ENCODE measurements at regions not wholly inside any gene's neighbourhood (a gene's known extent, or its start where the extent isn't known, plus 50 kb on each side); places are given as distances from the start of the nearest gene placed in this dataset.

DNA sequence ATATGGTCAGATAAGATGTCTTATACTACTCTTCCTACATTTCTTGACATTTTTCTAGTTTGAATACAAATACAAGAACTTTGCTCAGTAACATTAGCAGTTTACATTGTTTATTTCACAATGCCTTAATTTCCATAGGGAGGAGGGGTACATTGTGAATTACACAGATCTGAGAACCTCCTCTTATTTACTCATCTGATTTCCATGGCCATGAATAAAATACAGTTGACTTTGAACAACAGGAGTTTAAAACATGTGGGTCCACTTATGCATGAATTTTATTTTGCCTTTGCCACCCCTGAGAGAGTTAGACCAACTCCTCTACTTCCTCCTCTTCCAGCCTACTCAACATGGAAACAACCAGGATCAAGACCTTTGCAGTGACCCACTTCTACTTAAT lies 67.7 kb downstream of the MGST1 start:
- no peak for DNase-seq

DNA sequence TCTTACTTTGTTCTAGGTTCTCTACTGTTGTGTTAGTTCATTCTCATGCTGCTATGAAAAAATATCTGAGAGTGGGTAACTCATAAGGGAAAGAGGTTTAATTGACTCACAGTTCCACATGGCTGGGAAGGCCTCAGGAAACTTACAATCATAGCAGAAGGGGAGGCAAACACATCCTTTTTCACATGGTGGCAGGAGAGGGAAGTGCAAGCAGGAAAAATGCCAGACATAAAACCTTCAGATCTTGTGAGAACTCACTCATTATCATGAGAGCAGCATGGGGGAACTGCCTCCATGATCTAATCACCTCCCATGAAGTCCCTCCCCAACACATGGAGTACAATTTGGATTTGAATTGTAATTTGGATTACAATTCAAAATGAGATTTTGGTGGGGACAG lies 69.6 kb downstream of the MGST1 start:
- no peak for DNase-seq

DNA sequence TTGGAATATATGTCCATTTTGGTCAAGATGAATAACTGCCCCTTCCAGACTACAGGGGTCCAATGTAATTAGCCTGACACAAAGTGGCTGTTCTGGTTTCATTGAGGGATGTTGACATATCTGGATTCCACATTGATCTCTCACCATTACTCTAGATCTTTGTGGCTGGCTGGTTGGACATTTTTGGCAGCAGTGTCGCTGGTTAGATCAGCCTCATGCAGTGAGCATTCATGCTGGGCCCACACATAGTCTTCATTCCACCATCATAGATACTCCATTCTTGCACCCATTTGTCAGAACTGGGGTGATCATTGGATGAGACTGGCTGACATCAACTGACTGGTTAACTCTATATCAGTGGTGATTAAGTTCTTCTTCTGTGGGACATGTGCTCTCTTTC lies 74.4 kb downstream of the MGST1 start:
- no peak for DNase-seq

DNA sequence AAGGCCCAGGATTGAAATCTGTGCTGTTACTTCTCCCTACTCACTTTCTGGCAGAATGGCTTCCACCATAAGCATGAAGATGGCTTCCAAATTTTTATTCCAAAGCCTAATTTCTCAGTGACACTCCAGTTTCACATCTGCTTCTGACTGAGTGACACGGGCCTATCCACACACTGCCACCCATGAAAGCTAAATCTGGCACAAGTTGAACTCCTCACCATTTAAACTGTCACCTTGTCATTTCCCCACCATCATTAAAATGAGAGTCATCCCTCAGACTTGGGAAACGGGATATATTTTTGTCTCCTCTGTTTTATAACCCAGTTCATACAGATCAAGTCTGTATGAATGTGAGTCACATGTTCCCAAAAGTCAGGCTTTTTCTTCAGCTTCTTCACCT lies 77.1 kb downstream of the MGST1 start:
- DNase-seq = no peak

DNA sequence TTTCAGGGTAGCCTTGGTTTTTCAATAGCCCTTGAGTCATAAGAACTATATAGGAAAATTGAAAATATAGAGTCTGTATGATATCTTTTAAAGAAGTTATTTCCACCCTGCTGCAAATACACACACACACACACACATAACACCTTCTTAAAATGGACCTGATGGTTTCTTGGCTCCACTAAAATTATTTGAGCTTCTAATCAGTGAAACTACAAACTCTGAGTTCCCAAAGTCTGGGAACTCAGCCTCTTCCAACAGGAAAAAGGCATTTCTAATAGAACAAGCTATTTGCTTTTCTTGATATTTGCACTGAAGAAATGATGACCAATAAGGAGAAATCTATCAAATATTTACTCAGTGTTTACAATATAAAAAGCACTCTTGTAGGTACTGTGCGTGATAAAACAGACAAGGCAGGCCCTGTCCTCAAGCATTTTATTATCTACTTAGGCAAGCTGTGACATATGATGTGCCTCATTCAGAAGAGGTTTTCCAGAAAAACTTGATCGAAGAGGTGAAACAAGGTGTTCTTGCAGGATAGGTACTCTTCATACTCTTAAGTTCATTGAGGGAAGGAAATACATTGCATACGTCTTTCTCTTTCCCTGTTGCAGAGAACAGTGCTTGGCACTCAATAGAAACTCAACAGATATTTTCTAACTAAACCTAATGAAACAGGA lies 88.6 kb downstream of the MGST1 start:
- DNase-seq = no peak

DNA sequence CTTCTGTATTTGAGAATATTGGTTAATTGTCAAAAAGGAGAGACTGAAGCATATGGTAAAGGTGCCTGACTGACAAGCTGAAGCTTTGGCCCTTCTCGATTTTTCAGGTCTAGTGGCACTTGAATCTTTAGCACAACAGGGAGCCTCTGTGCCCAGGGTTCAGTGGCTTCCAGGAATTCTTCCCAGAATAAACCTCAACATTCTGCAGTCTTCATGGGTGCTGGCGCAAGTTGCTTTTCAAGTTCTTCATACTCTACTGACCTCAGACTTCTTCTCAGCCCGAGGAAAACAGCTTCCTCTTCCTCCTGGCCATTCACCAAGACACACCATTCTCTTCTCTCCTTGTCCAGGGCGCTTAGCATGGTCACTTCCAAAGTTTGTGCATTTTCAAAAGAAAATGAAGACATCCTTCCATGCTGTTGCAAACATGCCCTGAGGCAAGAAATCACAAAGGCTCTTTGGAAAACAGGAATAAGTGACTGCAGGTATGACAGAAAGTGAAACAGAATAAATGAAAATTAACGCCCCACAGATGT lies 89.9 kb downstream of the MGST1 start:
- no peak for DNase-seq

DNA sequence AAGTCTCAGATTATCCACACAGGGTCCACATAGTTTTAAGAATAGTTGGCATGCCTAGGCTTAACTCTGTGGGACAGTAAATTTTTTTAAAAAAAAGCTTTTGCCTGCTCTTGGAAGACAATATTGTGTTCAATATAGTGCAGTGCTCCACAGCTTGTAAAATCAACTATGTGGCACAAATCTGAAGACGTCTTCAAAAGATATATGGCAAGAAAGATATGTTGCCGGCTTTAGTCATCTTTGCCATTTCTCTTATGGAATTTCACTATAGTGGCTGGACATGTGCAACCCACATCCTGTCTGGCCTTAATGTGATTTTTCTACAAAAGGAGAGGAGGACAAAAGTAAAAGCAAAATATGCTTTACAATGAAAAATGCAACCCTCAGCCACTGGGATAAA lies 90.5 kb downstream of the MGST1 start:
- DNase-seq = no peak

DNA sequence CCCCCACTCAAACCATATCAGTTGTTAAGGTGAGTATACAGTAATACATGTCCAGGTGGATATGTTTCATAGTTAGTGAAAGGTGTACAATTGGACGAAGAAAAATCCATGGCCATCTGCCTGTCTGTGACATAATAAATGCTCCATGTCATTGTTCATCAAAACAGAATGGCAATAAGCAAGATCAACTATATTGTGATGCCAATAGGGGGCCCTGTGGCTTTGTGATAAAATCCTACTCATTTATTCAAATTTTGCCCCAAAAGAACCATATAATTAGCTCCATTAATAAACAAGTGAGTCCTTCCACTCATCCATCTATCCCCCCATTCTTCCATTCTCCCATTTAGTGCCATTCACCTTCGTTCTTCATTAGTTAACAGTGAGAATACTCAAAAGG lies 102.0 kb downstream of the MGST1 start:
- DNase-seq = no peak

DNA sequence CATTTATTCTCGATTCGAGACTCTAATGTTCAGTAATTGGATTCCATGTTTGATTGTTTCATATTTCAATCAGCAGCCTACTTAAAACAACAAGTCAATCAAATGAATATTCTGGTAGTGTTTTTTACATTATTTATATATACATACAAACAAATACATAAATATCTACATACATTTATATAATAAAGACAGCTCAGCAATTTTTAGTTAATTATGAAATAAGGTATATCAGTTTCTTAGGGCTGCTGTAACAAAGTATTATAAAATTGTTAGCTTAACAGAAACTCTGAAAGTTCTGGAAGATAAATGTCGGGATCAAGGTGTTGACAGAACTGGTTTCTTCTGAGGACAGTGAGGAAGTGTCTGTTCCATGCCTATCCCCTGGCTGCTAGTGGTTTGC lies 105.9 kb downstream of the MGST1 start:
- no peak for DNase-seq

DNA sequence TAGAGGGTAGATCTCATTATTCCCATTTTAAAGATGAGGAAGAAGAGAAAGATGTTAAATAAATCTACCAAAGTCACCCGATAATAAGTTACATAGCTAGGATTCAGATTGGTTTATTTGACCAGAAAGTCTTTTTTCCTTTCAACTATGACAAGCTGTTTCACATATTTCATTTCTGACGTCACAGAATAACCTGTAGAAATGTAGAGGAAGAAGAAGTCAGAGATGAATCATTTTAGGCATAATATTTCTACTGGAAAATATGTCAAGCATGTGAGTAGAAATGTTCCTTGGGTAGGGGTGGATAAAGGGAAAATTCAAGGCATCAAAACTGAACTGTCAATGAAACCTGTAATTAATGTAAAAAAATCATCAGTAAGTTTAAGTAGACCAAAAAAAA lies 107.0 kb downstream of the MGST1 start:
- no peak for DNase-seq

DNA sequence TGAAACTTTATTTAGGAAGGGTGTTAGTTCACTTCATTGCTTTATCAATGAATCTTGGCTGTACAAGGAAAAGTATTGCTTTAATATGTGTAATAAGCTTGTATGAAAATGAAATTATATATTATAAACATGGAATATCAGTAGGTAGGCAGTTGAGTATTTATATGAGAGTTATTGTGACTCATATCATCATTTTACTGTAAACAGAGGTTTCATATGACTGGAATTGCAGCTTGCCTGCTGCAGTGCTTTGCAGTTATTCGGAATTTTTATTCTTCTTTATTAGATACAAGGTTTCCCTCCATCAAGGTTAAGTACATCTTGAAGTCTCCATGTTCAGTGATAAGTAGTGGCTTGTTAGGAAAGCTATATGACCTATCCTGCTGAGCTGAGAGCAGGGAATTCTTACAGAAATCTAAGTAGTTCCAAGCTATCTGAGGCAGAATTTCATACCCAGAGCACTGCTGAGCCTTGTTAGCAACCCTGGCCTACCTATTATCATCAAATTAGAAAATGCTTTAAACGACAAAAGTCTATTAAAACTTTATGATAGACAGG lies 111.2 kb downstream of the MGST1 start:
- no peak for DNase-seq

DNA sequence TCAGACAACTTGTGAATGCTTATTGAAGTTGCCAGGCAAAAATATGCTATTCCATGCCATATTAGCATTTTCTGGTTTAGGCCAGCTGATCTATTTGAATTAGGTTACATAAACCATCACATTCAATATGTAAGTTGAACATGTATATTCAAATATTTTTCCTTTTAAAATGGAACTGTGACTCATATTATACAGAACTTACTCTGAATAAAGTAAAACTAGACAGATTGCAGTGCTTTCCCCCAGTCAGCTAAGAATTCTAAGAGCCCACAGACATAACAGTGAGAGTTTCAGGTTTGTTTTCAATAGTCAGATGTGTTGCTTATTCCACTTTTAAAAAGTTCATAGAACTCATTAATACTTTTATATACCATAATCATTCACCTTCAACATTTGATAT lies 119.8 kb downstream of the MGST1 start:
- DNase-seq = no peak

DNA sequence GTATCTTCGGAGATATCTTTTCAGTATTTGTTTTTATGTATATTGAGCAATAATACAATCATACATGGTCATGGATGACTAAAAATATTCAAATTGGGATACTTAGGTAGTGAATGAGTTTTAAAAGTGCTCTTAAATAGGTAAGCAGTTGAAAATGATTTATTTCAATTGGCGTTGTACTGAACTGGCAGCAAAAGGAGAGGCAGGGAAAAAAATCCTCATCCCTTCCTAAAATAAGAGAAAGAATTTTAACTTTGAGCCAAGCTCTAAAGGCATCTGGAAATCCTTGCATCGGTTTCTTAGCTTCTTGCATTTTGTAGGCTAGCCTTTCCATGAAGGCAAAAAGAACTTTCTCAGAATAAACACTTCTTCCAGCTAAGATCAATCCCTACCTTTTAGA lies 125.2 kb downstream of the MGST1 start:
- no peak for DNase-seq

DNA sequence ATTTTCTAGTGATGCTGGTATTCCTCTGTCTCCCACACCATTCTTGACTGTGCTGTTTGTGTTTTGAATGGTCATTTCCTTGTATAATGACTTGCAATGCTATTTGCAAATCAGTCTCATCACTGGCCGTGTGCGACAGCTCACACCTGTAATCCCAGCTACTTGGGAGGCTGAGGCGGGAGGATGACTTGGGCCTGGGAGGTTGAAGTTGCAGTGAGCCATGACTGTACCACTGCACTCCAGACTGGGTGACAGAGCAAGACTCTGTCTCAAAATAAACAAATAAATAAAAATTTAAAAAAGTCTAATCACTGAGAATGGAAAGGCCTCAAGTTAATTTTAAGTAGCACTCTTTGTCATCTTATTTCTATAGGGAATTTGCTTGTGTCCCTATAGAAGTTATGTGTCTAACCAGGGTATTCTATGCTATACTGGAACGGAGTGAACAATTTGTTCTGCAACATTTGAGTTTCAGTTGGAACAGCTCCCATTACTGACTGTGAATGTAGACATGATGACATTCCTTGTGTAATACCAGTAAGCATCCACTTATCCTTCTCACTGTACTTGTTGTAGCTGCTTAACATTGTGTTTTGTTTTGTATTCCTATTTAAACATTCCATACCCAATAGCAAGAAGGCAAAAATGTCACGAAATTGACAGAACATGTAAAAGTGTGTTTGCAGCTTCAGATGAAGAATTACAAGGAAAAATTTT lies 126.3 kb downstream of the MGST1 start:
- DNase-seq = no peak

DNA sequence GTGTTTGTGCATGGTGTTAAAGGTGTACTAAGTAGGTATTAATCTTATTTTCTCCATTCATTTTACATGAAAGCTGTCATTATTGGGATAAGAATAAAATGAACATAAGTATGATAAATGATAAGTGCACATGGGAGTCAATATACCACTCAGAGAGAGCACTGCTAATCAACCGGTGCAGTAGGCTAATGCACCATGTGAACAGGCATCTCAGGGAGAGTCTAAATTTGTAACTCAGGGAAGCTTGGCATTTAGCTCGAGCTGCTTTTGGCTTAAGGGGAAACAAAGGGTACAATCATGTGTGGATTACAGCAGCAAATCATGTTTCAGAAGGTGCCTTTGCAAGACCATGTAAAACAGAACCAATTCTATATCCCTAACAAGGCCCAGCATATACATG lies 127.4 kb downstream of the MGST1 start:
- DNase-seq = no peak

DNA sequence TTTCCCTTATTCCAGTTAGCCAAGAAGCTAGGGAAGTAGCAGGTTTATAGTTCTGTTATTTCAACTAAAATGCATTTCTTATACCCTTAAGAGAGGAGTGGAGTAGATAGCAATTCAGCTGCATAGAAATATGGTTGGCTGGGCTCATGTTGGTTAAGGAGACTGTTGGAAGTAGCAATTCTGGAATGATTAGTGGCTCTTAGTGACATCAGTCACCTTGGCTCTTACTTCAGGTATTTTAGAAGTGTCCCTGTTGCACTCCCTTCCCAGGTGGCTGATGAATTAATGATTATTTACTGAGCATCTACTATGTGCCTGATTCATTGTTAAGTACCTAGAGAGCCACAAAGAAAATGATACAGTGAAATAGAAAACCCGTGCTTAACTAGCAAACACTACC lies 128.1 kb downstream of the MGST1 start:
- DNase-seq = no peak

DNA sequence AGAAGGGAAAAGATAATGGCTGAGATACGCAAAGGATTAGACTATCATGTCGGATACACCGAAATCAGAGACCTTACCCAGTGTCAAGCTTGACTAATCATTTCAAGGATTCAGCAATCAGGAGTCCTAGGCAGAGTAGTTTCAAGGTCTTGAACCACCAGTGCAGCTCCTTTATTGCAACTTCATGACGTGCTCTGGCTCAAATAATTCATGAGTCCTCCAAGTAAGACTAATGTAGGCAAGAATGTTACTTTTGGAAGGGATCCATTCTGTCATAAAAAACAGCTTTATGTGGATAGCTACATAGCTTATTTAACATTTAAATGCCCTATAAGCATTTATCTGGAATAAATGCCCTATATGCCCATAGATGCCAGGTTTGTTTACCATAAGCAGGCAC lies 123.2 kb downstream of the LMO3 start:
- DNase-seq = no peak

DNA sequence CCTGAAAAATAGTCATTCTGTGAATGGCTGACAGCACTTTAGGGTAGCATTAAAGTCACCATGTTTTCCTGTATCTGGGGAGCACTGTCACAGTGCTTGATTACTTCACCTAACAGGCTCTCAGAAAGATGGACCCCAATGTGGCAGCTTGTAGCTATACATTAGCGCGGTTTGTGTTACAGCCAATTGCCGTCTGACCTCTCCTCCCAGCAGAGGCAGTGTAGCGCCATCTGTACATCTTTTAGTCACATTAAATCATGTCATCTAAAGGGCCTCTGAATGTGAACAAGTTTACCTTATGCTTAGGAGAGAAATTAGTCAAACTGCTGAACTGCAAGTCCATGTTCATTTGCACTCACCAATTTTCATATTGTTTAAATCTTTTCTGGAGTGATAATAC lies 113.7 kb downstream of the LMO3 start:
- DNase-seq = peak; percentile 4

DNA sequence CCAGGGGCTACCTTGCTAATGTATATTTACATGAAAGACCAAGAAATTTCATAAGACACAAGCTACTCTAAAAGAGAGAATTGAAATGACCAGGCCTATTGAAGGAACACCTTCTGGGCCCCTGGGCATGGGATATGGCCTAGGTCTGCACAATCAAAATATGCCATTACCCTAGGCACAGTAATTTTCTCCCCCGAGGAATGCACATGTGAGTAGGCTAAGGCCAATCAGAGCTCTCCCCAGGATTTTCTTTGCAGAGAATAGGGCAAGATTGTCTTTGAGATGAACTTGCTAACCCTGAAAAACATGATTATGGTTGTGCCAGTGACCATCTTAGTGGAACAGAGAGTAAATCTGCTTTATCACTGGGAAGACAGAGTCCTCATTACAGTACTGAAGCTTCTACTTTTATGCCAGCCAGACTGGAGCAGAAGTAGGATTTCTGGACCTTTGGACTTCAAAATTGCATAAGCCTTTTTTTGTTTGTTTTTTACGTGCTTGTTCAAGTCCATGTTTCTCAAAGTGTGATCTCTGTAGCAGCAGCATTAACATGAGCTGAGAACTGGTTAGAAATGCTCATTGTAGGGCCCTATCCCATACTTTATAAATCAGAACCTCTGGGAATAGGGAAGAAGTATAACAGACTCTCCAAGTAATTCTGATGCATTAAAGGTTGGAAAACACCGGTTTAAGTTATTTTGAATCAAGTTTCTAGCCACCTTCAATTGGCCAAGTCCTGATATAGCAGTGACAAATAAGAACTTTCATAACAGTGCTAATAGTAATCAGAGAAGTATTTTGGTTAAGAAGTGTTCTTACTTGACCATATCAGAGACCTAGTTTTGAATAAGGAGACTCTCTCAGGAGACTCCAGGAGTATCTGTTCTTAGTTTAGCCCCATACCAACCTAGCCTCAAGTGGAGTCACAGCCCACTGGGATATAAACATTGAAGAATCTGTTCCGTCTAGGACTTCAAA lies 112.9 kb downstream of the LMO3 start:
- DNase-seq = no peak

DNA sequence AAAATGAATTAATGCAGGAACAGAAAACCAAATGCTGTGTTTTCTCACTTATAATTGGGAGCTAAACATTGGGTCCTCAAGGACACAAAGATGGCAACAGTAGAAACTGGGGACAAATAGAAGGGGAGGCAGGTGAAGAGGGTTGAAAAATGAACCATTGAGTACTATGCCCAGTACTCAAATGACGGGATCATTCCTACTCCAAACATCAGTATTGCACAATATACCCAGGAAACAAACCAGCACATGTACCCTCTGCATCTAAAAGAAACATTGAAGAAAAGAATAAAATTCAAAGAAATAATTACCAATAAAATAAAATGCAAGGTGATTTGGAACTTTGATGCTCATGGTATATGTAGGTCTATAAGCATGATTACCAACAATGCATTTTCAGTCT lies 110.8 kb downstream of the LMO3 start:
- DNase-seq = no peak

Data from NCI-H2171 treated with DMSO at 0.1 percent for 48 hours (cell line).